ENCODE measurements at regions not wholly inside any gene's neighbourhood (a gene's known extent, or its start where the extent isn't known, plus 50 kb on each side); places are given as distances from the start of the nearest gene placed in this dataset.

DNA sequence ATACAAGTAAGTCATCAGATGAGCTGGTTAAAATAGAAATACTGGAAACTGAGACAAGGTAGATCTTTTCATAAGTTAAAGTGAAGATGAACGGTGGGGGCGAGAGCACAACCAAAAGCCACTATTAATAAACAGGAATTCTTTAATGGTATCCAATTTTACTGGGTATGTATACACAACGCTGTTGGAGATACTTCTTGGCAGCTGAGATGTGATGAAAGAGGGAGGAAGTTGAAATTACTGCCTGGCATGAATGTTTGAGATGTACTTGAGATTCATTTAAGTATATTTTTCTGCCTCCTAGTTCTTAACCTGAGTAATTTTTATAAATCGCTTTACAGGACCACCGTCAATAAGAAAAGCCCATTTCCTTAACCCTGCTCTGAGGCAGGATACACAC, 110.0 kb upstream of the ZRANB2 start:
- TF ChIP-seq, protein P1, sequence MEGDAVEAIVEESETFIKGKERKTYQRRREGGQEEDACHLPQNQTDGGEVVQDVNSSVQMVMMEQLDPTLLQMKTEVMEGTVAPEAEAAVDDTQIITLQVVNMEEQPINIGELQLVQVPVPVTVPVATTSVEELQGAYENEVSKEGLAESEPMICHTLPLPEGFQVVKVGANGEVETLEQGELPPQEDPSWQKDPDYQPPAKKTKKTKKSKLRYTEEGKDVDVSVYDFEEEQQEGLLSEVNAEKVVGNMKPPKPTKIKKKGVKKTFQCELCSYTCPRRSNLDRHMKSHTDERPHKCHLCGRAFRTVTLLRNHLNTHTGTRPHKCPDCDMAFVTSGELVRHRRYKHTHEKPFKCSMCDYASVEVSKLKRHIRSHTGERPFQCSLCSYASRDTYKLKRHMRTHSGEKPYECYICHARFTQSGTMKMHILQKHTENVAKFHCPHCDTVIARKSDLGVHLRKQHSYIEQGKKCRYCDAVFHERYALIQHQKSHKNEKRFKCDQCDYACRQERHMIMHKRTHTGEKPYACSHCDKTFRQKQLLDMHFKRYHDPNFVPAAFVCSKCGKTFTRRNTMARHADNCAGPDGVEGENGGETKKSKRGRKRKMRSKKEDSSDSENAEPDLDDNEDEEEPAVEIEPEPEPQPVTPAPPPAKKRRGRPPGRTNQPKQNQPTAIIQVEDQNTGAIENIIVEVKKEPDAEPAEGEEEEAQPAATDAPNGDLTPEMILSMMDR (IDR thresholded peaks at IDR 0.05), result no peak
- no peak for TF ChIP-seq EP300 (IDR thresholded peaks at IDR 0.05)
